ENCODE measurements at regions not wholly inside any gene's neighbourhood (a gene's known extent, or its start where the extent isn't known, plus 50 kb on each side); places are given as distances from the start of the nearest gene placed in this dataset.

GRCh38 chr6:140289186-140289585 is 914.7 kb upstream of the CITED2 start:
- no peaks in the 10 kb centered on the region for H3K36me3 Mint-ChIP-seq (ENCODE audit: low read depth)
- no peaks in the 10 kb centered on the region for H3K4me1 Mint-ChIP-seq
- TF ChIP-seq CTCF (IDR thresholded peaks at IDR 0.05) = no peak
- CTCF ChIA-PET = no interaction called here
- H3K4me3 Mint-ChIP-seq = no peak overlapping the region
- POLR2A ChIA-PET = no interaction called here
- DNase-seq (no peak), ATAC-seq (ENCODE audit: low read depth) (no peak)
- H3K9me3 Mint-ChIP-seq = peaks cover 4% of the 10 kb centered on the region
- intact Hi-C loops (cut with micrococcal nuclease) = no loop called here
- H3K27ac Mint-ChIP-seq = no peak overlapping the region
- no peaks in the 10 kb centered on the region for H3K27me3 Mint-ChIP-seq

- Mint-ChIP-seq H3K4me3 (no peak overlapping the region), H3K27me3 (no peaks in the 10 kb centered on the region), H3K4me1 (no peaks in the 10 kb centered on the region), H3K9me3 (no peaks in the 10 kb centered on the region), H3K27ac (no peak overlapping the region), H3K36me3 (ENCODE audit: low read depth) (no peaks in the 10 kb centered on the region)
- intact Hi-C loops (cut with micrococcal nuclease) = no loop called here
- POLR2A ChIA-PET = no interaction called here
- ATAC-seq (ENCODE audit: low read depth) (no peak), DNase-seq (no peak)
- TF ChIP-seq CTCF (IDR thresholded peaks at IDR 0.05) = no peak
- CTCF ChIA-PET = no interaction called here
Measured at GRCh38 chr6:140285998-140286690, 911.7 kb upstream of the CITED2 start.

GRCh38 chr6:140285471-140285870 is 911.0 kb upstream of the CITED2 start:
- POLR2A ChIA-PET = no interaction called here
- Mint-ChIP-seq H3K27me3 (no peaks in the 10 kb centered on the region), H3K9me3 (no peaks in the 10 kb centered on the region), H3K4me3 (no peak overlapping the region), H3K4me1 (no peaks in the 10 kb centered on the region), H3K36me3 (ENCODE audit: low read depth) (no peaks in the 10 kb centered on the region), H3K27ac (no peak overlapping the region)
- CTCF ChIA-PET = no interaction called here
- no peak for TF ChIP-seq CTCF (IDR thresholded peaks at IDR 0.05)
- DNase-seq = no peak
- intact Hi-C loops (cut with micrococcal nuclease) = no loop called here
- ATAC-seq (ENCODE audit: low read depth) = no peak

GRCh38 chr6:140284871-140285270 is 910.4 kb upstream of the CITED2 start:
- Mint-ChIP-seq H3K9me3 (no peaks in the 10 kb centered on the region), H3K36me3 (ENCODE audit: low read depth) (no peaks in the 10 kb centered on the region), H3K27ac (no peak overlapping the region), H3K4me1 (no peaks in the 10 kb centered on the region), H3K27me3 (no peaks in the 10 kb centered on the region), H3K4me3 (no peak overlapping the region)
- ChIA-PET POLR2A (no interaction called here), CTCF (no interaction called here)
- DNase-seq (no peak), ATAC-seq (ENCODE audit: low read depth) (no peak)
- intact Hi-C loops (cut with micrococcal nuclease) = no loop called here
- TF ChIP-seq CTCF (IDR thresholded peaks at IDR 0.05) = no peak

GRCh38 chr6:140283197-140283596 is 908.7 kb upstream of the CITED2 start:
- CTCF ChIA-PET = no interaction called here
- no peaks in the 10 kb centered on the region for H3K9me3 Mint-ChIP-seq
- H3K4me1 Mint-ChIP-seq = no peaks in the 10 kb centered on the region
- intact Hi-C loops (cut with micrococcal nuclease) = no loop called here
- H3K4me3 Mint-ChIP-seq = no peak overlapping the region
- POLR2A ChIA-PET = no interaction called here
- no peak for TF ChIP-seq CTCF (IDR thresholded peaks at IDR 0.05)
- DNase-seq (no peak), ATAC-seq (ENCODE audit: low read depth) (no peak)
- no peak overlapping the region for H3K27ac Mint-ChIP-seq
- no peaks in the 10 kb centered on the region for H3K27me3 Mint-ChIP-seq
- no peaks in the 10 kb centered on the region for H3K36me3 Mint-ChIP-seq (ENCODE audit: low read depth)
